Erythroblast (primary cell): ENCODE measurements at regions not wholly inside any gene's neighbourhood (a gene's known extent, or its start where the extent isn't known, plus 50 kb on each side); places are given as distances from the start of the nearest gene placed in this dataset.

Source experiments
- GATA1 ChIP-seq: IDR thresholded peaks from 2 replicates; pipeline ENCODE4 v1.6.1; 2011; ENCODE audit warnings: low read depth, mild to moderate bottlenecking, control low read depth, low read length, moderate library complexity
- POLR2A ChIP-seq: IDR thresholded peaks from 2 replicates; pipeline ENCODE4 v1.6.1; 2011; ENCODE audit warnings: mild to moderate bottlenecking, low read length

DNA sequence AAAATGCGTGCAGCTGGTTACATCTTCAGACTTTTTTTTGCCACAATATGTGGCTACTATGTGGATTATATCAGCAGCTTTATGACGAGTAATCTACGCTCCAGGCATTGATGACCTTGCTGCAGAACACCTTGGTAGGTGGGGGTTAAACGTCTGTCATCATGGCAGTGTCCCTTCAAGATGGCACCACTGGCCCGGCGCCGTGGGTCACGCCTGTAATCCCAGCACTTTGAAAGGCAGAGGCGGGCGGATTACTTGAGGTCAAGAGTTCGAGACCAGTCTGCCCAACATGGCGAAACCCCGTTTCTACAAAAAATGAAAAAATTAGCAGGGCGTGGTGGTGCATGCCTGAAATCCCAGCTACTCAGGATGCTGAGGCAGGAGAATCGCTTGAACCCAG is 177.5 kb downstream of the AEBP2 start:
- TF ChIP-seq POLR2A (no peak), GATA1 (no peak)
